ENCODE measurements at regions not wholly inside any gene's neighbourhood (a gene's known extent, or its start where the extent isn't known, plus 50 kb on each side); places are given as distances from the start of the nearest gene placed in this dataset.

GRCh38 chr4:84417997-84418709, 80.9 kb downstream of the NKX6-1 start:
- 14 to 38% (median 24%) methylated on average over 5 of the region's 5 CpGs for WGBS, 3 donors
- H3K27me3 ChIP-seq (ENCODE audit: control insufficient read depth in 3 of 3, insufficient read depth in 3 of 3, low read length in 3 of 3): peaks cover 0 to 4% (median 0%) of the 10 kb centered on the region in 3 donors

GRCh38 chr4:84413976-84414375, 85.1 kb downstream of the NKX6-1 start:
- no peak for FAIRE-seq
- WGBS, 3 donors: 53 to 80% (median 73%) methylated on average over 1 of the region's 1 CpG
- no peak overlapping the region for H3K27ac ChIP-seq (ENCODE audit: low read depth in 1 of 3, low read length in 2 of 3)
- H3K27me3 ChIP-seq (ENCODE audit: control insufficient read depth in 3 of 3, insufficient read depth in 3 of 3, low read length in 3 of 3): no peaks in the 10 kb centered on the region
- no peaks in the 10 kb centered on the region for H3K9me3 ChIP-seq (ENCODE audit: control insufficient read depth in 2 of 2, insufficient read depth in 1 of 2, low read depth in 1 of 2, low read length in 1 of 2)
- DNase-seq: no peak
- no peak overlapping the region for H3K4me3 ChIP-seq (ENCODE audit: low read depth in 1 of 3, low read length in 3 of 3)
- H3K4me1 ChIP-seq (ENCODE audit: control insufficient read depth in 3 of 3, insufficient read depth in 2 of 3, low read depth in 1 of 3, low read length in 2 of 3): no peaks in the 10 kb centered on the region
- H3K36me3 ChIP-seq (ENCODE audit: control insufficient read depth in 3 of 3, insufficient read depth in 2 of 3, low read depth in 1 of 3, low read length in 3 of 3): no peaks in the 10 kb centered on the region

More at GRCh38 chr4:84417997-84418709, 80.9 kb downstream of the NKX6-1 start:
- H3K27ac ChIP-seq (ENCODE audit: low read depth in 1 of 3, low read length in 2 of 3): no peak overlapping the region
- no peak overlapping the region for H3K4me3 ChIP-seq (ENCODE audit: low read depth in 1 of 3, low read length in 3 of 3)
- no peaks in the 10 kb centered on the region for H3K9me3 ChIP-seq (ENCODE audit: control insufficient read depth in 2 of 2, insufficient read depth in 1 of 2, low read depth in 1 of 2, low read length in 1 of 2)
- peak in 1 of 2 donors; percentile 44 for DNase-seq
- H3K4me1 ChIP-seq (ENCODE audit: control insufficient read depth in 3 of 3, insufficient read depth in 2 of 3, low read depth in 1 of 3, low read length in 2 of 3): no peaks in the 10 kb centered on the region
- FAIRE-seq: no peak
- H3K36me3 ChIP-seq (ENCODE audit: control insufficient read depth in 3 of 3, insufficient read depth in 2 of 3, low read depth in 1 of 3, low read length in 3 of 3): no peaks in the 10 kb centered on the region

DNA sequence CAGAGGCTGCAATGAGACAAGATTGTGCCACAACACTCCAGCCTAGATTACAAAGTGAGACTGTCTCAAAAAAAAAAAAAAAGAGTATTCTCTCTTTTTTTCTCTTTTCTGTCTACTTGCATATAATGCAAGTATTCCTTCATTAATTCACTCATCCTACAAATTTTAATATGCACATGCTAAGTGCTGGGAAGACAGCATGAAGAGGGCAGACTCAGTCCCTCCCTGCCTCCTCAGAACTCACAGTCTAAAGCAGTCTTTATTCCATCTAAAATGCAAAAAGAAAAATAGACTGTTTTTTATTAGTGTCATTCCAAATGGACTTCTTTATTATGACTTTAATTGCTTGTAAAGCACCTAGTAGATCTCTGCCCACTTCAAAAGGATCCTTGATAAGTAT, 85.6 kb downstream of the NKX6-1 start:
- Histone ChIP-seq H3K4me3 (ENCODE audit: low read depth in 1 of 3, low read length in 3 of 3) (no peak overlapping the region), H3K36me3 (ENCODE audit: control insufficient read depth in 3 of 3, insufficient read depth in 2 of 3, low read depth in 1 of 3, low read length in 3 of 3) (no peaks in the 10 kb centered on the region), H3K9me3 (ENCODE audit: control insufficient read depth in 2 of 2, insufficient read depth in 1 of 2, low read depth in 1 of 2, low read length in 1 of 2) (no peaks in the 10 kb centered on the region), H3K27me3 (ENCODE audit: control insufficient read depth in 3 of 3, insufficient read depth in 3 of 3, low read length in 3 of 3) (no peaks in the 10 kb centered on the region), H3K27ac (ENCODE audit: low read depth in 1 of 3, low read length in 2 of 3) (no peak overlapping the region), H3K4me1 (ENCODE audit: control insufficient read depth in 3 of 3, insufficient read depth in 2 of 3, low read depth in 1 of 3, low read length in 2 of 3) (no peaks in the 10 kb centered on the region)
- DNase-seq: no peak
- no peak for FAIRE-seq

- DNase-seq (no peak), FAIRE-seq (no peak)
- H3K4me3 ChIP-seq (ENCODE audit: low read depth in 1 of 3, low read length in 3 of 3): no peak overlapping the region
- 69 to 93% (median 75%) methylated on average over 1 of the region's 1 CpG for WGBS, 3 donors
- no peaks in the 10 kb centered on the region for H3K9me3 ChIP-seq (ENCODE audit: control insufficient read depth in 2 of 2, insufficient read depth in 1 of 2, low read depth in 1 of 2, low read length in 1 of 2)
- no peaks in the 10 kb centered on the region for H3K36me3 ChIP-seq (ENCODE audit: control insufficient read depth in 3 of 3, insufficient read depth in 2 of 3, low read depth in 1 of 3, low read length in 3 of 3)
- H3K27ac ChIP-seq (ENCODE audit: low read depth in 1 of 3, low read length in 2 of 3): no peak overlapping the region
- H3K27me3 ChIP-seq (ENCODE audit: control insufficient read depth in 3 of 3, insufficient read depth in 3 of 3, low read length in 3 of 3): no peaks in the 10 kb centered on the region
- no peaks in the 10 kb centered on the region for H3K4me1 ChIP-seq (ENCODE audit: control insufficient read depth in 3 of 3, insufficient read depth in 2 of 3, low read depth in 1 of 3, low read length in 2 of 3)
Observed at GRCh38 chr4:84412062-84412461, 87.0 kb downstream of the NKX6-1 start.

DNA sequence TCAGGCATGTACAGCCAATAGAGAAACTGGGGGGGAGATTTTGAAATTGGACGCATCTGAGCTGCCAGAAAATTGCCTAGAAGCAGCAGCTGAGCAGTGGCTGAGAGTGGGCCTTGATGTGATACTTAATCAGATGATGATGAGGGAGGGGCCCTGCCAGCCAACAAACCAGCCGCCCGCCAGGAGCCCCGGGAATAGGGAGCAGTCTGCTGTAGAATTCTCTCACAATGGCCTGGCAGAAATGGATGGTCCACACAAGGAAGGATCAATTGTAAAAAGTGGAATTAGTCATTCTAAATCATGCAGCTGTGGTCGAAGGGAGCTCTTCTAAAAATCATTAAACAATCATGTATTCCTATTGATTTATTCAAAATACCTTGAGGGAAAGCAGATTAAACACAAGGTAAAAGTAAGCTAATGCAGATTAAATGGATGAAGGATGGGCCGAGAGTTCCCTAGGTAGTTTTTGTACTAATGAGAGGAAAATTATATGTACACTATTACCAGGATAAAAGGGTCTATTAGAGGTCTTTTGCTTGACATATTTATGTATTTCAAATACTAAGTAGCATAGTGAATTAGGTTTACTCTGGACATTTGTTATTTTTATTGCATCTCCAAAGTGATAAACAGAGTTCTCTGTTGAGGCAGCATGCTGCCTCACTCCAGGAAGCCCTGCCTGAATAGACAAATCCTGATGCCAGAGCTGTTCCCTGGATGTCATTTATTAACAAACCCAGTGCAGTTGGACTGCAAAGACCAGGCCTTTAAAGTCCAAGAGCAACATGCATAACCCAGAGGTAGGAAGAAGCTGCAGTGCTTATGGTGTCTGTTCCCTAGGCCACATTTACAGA, 91.3 kb downstream of the NKX6-1 start:
- no peak overlapping the region for H3K27ac ChIP-seq (ENCODE audit: low read depth in 1 of 3, low read length in 2 of 3)
- no peaks in the 10 kb centered on the region for H3K4me1 ChIP-seq (ENCODE audit: control insufficient read depth in 3 of 3, insufficient read depth in 2 of 3, low read depth in 1 of 3, low read length in 2 of 3)
- WGBS, 3 donors: 60 to 74% (median 69%) methylated on average over 6 of the region's 6 CpGs
- H3K36me3 ChIP-seq (ENCODE audit: control insufficient read depth in 3 of 3, insufficient read depth in 2 of 3, low read depth in 1 of 3, low read length in 3 of 3): no peaks in the 10 kb centered on the region
- DNase-seq (no peak), FAIRE-seq (no peak)
- H3K27me3 ChIP-seq (ENCODE audit: control insufficient read depth in 3 of 3, insufficient read depth in 3 of 3, low read length in 3 of 3): no peaks in the 10 kb centered on the region
- no peak overlapping the region for H3K4me3 ChIP-seq (ENCODE audit: low read depth in 1 of 3, low read length in 3 of 3)
- no peaks in the 10 kb centered on the region for H3K9me3 ChIP-seq (ENCODE audit: control insufficient read depth in 2 of 2, insufficient read depth in 1 of 2, low read depth in 1 of 2, low read length in 1 of 2)

- H3K4me1 ChIP-seq (ENCODE audit: control insufficient read depth in 3 of 3, insufficient read depth in 2 of 3, low read depth in 1 of 3, low read length in 2 of 3): no peaks in the 10 kb centered on the region
- no peak overlapping the region for H3K4me3 ChIP-seq (ENCODE audit: low read depth in 1 of 3, low read length in 3 of 3)
- FAIRE-seq (no peak), DNase-seq (no peak)
- no peaks in the 10 kb centered on the region for H3K27me3 ChIP-seq (ENCODE audit: control insufficient read depth in 3 of 3, insufficient read depth in 3 of 3, low read length in 3 of 3)
- WGBS, 3 donors: 73 to 79% (median 78%) methylated on average over 4 of the region's 4 CpGs
- no peaks in the 10 kb centered on the region for H3K36me3 ChIP-seq (ENCODE audit: control insufficient read depth in 3 of 3, insufficient read depth in 2 of 3, low read depth in 1 of 3, low read length in 3 of 3)
- H3K27ac ChIP-seq (ENCODE audit: low read depth in 1 of 3, low read length in 2 of 3): no peak overlapping the region
- H3K9me3 ChIP-seq (ENCODE audit: control insufficient read depth in 2 of 2, insufficient read depth in 1 of 2, low read depth in 1 of 2, low read length in 1 of 2): no peaks in the 10 kb centered on the region
Observed at GRCh38 chr4:84403656-84404055, 95.4 kb downstream of the NKX6-1 start.

DNA sequence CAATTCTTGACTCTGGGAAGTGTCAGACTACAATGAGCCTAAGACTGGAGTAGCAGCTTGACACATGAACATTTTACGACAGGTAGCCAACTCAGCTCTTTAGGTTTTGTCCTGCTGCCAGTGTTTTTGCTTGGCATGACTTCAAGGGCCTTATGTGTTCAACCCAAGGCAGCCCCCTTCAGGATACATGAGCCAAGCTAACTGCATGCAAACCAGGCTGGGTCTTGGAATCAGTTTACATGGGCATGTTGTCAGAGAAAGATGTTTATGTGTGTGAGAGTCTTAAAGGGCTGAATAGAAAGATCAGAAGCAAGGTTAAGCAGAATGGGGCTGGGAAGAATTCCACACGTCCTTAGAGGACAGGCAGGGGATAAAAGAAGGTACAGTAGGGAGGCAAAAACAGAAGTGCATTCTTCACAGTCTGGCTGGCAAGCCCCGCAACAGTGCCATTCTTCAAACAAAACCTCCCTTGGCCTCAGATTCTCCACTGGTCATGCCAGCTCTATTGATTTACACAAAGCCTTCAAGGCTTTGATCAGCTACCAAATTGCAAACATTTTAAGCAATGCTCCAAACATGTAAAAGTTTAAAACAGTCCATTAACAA, 97.3 kb downstream of the NKX6-1 start:
- DNase-seq: no peak
- Histone ChIP-seq H3K27ac (ENCODE audit: low read depth in 1 of 3, low read length in 2 of 3) (no peak overlapping the region), H3K9me3 (ENCODE audit: control insufficient read depth in 2 of 2, insufficient read depth in 1 of 2, low read depth in 1 of 2, low read length in 1 of 2) (no peaks in the 10 kb centered on the region), H3K27me3 (ENCODE audit: control insufficient read depth in 3 of 3, insufficient read depth in 3 of 3, low read length in 3 of 3) (no peaks in the 10 kb centered on the region), H3K36me3 (ENCODE audit: control insufficient read depth in 3 of 3, insufficient read depth in 2 of 3, low read depth in 1 of 3, low read length in 3 of 3) (no peaks in the 10 kb centered on the region), H3K4me3 (ENCODE audit: low read depth in 1 of 3, low read length in 3 of 3) (no peak overlapping the region), H3K4me1 (ENCODE audit: control insufficient read depth in 3 of 3, insufficient read depth in 2 of 3, low read depth in 1 of 3, low read length in 2 of 3) (no peaks in the 10 kb centered on the region)
- WGBS, 3 donors: 29 to 50% (median 31%) methylated on average over 3 of the region's 3 CpGs
- no peak for FAIRE-seq

DNA sequence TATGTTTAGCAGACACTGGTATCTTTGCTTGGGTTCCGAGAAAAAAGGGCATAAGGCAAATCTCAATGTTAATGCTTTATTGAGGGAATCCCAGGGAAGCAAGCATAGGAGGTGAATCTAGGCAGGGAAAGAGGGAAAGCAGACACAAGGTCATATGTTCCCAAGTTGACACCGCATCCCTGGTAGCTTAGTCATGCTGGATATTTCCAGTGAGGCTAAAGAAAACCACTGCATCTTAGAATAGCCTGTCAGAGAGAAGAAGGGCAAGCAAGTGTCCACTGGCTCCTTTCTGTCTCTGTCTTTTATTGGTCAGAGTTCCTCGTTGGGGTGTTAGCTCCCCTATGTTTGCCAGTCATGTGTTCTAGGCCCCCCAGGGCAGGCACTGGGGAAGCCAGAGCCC, 104.7 kb downstream of the NKX6-1 start:
- H3K9me3 ChIP-seq (ENCODE audit: control insufficient read depth in 2 of 2, insufficient read depth in 1 of 2, low read depth in 1 of 2, low read length in 1 of 2): no peaks in the 10 kb centered on the region
- H3K4me3 ChIP-seq (ENCODE audit: low read depth in 1 of 3, low read length in 3 of 3): no peak overlapping the region
- H3K4me1 ChIP-seq (ENCODE audit: control insufficient read depth in 3 of 3, insufficient read depth in 2 of 3, low read depth in 1 of 3, low read length in 2 of 3): no peaks in the 10 kb centered on the region
- no peaks in the 10 kb centered on the region for H3K36me3 ChIP-seq (ENCODE audit: control insufficient read depth in 3 of 3, insufficient read depth in 2 of 3, low read depth in 1 of 3, low read length in 3 of 3)
- peaks cover 0 to 5% (median 0%) of the 10 kb centered on the region in 3 donors for H3K27me3 ChIP-seq (ENCODE audit: control insufficient read depth in 3 of 3, insufficient read depth in 3 of 3, low read length in 3 of 3)
- FAIRE-seq (no peak), DNase-seq (no peak)
- H3K27ac ChIP-seq (ENCODE audit: low read depth in 1 of 3, low read length in 2 of 3): no peak overlapping the region
- 66 to 69% (median 67%) methylated on average over 3 of the region's 3 CpGs for WGBS, 3 donors
